CD4-positive, alpha-beta T cell treated with Interleukin-4 for 4 hours (primary cell): ENCODE measurements at regions not wholly inside any gene's neighbourhood (a gene's known extent, or its start where the extent isn't known, plus 50 kb on each side); places are given as distances from the start of the nearest gene placed in this dataset.
"Not testable (repeated sequence)": the region's sequence is repeated elsewhere in the genome, so short reads cannot be mapped to it uniquely, and the experiment has no call there.

Experiments used
- DNase-seq: peaks from one replicate; pipeline ENCODE4 v3.0.0-alpha.2; 2020

DNA sequence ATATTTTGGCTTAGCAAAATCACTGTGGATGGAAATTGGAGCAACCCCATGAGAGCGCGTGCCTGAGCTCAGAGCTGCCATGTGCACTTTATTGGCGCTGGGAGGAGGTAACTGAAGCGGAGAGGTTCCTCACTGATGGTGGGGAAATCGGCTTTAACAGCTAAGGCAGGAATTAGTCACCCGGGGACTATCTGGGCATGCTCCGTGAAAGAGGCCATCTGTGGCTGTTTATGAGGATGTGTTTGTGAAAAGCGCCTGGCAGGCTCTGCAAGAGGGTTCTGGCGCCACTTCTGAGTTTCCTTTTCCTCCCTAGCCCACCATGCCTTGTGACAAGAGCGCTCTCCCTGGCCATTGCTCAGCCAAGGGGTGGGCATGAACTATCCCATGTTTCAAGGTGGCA lies 815.6 kb downstream of the UQCRFS1 start:
- no peak for DNase-seq

DNA sequence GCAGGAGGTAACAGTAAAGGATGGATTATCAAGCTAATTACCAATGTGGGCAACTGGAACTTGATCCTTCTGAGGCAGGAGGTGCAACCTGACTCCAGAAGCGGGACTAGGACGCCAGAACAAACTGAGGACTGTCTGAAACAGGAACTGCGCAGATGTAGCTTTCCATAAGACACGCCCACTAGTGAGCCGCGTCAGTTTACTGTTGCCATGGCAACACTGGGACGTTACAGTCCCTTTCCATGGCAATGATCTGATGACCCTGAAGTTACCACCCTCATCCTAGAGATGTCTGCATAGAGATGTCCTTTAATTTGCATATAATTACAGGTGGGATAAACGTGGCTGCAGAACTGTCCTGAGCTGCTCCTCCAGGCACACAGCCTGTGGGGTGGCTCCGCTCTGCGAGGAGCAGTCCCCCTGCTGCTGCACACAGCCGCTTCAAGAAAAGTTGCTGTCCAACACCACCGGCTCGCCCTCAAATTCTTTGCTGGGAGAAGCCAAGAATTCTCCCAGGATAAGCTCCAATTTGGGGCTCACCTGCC lies 816.6 kb downstream of the UQCRFS1 start:
- no peak for DNase-seq

DNA sequence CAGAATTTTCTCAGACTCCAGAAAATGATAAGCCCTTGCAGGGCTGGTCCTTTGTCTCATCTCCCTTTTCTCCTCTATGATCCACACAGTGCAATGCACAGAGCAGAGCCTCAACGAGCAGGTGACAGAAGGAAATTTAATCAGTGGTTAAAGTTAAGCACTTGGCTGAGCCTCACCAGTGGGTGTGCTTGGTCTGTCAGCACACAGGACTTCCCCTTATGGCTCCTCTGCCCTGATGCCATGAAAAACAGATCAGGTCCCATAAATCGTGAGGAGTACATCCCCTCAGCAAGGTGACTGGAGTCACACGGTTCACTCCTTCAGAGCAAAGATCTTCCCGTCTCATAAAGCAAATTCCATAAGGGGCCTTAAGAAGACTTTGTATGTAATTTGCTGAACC lies 818.2 kb downstream of the UQCRFS1 start:
- no peak for DNase-seq

DNA sequence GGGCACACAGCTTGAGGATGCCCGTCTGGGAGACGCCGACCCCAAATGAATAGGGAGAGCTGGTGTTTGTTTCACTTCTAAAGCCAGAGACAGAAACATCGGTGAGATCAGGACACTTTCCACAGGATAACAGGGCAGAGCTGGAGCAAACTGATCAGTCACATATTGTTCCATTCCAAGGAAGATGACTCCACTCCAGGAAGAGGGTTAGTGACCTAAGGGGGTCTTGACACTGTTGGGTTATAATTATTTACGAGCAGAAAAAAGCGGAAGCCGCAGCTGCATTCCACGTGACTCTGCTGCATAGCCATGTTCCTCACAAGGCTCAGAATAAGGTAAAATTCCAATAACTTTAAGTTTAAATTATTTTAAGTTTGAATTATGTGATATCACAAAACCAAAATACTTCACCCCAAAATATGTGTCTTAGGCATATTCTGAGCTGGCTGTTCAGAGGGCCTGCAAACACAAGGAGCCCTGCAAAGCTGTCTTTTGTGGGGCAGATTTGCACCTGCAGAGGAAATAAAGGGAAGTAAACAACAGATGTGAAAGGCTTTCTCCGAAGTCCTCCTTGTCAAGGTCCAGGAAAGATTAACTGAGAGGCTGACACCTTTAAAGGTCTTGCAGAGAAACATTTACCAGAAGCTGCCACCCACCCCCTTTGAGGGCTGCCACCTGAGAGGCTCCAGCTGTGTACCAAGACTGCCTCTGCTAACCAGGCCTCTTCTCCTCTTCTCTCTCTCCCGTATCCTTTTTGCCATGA lies 819.2 kb downstream of the UQCRFS1 start:
- no peak for DNase-seq

DNA sequence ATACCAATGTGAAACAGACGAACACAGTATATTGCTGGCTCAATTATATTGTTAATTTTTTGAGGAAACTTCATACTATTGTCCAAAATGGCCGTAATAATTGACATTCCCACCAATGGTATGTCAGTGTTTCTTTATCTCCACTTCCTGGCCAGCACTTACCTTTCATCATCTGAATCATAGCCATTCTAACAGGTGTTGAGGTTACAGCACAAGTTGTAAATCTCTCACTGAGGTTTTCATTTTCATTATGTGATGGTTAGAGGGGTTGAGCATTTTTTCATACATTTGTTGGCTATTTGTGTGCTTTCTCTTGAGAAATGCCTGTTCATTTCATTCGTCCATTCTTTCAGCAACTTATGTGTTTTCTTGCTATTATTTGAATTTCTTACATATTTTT lies 824.0 kb downstream of the UQCRFS1 start:
- no peak for DNase-seq

DNA sequence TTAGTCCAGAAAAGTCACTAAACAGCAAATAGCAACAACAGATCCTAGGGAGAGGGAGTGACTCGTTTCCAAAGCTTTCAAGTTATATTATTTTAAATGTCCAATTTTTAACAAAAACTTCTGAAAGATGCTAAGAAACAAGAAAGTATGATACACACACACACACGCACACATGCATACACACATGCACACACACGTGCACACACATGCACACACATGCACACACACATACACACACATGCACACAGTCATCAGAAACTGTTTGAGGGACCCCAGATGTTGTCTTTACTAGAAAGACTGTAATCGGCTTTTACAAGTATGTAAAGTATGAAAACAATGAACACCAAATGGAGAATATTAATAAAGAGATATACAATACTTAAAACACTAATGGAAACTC lies 825.4 kb downstream of the UQCRFS1 start:
- DNase-seq: no peak

DNA sequence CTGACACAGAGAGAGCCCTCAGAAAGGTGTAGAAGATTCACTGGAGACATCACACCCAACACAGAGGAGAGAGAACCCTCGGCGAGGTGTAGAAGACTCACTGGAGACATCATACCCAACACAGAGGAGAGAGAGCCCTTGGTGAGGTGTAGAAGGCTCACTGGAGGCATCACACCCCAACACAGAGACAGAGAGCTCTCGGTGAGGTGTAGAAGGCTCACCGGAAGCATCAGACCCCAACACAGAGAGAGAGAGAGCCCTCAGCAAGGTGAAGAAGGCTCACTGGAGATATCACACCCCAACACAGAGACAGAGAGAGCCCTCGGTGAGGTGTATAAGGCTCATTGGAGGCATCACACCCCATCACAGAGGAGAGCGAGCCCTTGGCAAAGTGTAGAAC lies 826.5 kb downstream of the UQCRFS1 start:
- DNase-seq: no peak

DNA sequence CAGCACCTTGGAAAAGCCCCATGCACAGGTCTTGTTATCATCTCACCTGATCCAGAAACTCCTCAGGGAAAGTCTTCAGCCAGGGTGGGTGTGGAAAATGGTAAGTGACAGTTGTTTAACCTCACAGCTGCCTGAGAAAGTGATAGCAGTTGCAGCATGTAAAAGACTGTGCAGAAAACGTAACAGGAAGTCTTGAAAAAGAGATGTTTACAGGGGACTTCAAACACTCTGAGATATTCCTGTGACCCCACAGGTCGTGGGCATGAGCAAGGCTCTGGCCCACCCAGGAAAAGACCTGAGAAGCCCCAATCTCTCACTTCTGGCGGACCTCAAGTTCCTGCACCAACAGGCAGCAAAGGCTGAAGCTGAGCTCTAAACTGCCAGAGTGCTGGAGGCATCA lies 826.9 kb downstream of the UQCRFS1 start:
- DNase-seq: no peak

DNA sequence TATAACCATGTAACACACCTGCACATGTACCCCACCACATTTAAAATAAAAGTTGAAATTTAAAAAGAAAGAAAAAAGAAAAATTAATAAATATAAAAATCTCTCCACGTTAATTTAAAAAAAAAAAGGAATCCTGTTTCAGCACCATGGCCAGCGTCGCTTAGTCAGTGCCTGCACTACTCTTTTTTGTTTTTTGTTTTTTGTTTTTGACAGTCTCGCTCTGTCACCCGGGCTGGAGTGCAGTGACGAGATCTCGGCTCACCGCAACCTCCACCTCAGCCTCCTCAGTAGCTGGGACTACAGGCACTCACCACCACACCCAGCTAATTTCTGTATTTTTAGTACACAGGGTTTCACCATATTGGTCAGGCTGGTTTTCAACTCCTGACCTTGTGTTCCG lies 835.9 kb downstream of the UQCRFS1 start:
- no peak for DNase-seq

DNA sequence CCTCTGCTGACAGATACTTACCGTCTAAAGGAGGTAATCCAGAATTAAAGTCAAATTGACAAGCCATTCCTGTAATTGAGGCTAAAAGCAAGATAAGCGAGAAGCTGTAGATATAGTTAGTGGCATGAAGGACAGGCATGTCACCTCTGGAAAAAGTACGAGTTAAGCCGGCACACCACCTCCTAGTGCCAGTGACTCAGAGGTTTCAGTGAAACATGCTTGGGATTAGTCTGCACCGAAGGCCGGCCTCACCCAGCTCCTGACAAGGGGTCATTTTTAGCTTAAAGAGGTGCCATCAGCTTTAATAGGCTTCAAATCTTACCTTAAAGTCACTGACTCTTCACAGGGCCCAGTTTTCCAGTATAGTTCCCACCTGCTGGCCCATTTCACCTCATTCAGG lies 838.0 kb downstream of the UQCRFS1 start:
- DNase-seq: no peak

DNA sequence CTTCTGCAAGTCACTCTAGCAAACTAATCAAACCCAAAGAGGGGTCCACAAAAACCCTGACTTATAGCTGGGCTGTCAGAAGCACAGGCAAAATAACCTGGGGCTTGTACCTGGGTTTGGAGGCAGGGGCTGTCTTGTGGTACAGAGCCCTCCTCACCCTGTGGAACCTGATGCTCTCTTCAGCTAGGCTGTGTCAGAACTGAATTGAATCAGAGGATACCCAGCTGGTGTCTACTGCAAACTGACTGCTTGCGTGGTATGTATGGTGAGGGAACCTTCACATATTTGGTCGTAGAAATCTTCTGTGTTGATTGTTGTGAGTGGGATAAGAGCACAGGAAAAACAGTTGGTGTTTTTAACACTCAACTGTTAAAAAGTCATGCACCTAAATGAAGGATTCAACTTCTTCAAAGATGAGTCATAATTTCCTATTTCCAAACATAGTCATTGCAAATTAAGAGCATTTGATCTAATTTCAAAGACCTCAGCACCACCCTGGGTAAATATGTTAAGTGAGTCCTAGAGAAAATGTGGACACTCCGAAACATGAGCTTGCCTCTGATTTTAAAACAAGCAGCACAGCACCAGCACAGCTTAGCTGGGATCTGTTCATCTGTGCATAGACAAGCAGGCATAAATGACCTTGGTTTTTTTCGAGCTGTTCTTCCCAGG lies 840.2 kb downstream of the UQCRFS1 start:
- no peak for DNase-seq

DNA sequence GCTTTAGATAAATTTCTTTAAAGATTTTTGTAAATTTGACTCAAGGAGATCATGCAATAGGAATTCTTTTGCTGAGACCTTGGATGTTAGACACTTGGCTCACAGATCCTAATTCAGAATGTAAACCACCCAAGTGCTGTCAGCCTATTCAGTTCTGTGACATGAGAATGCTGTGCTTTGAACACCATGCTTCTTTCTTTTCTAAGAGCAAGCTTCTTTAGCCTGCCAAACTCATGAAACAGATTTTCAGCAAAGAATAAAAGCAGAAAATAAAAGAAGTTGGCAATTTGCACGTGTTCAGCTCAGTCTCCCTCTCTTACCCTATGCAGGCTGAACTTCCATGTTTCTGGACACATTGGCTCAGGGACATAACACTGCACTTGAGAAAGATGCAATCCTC lies 845.8 kb downstream of the UQCRFS1 start:
- no peak for DNase-seq

DNA sequence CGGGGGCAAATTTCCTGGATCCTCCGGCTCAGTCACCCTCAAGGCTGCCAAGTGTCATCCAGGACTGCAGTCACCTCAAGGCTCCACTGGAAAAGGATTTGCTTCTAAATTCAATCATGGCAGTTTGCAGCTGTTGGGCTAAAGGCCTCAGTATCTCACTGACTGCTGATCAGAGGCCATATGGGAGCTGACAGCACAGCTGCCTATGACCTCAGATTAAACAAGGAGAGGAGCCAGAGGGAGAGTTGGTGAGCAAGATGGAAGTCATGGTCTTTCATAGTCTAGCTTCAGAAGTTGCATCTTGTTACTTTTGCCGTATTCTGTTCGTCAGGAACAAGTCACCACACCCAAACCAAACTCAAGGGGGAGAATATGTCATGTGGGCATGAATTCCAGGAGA lies 849.7 kb downstream of the UQCRFS1 start:
- DNase-seq: no peak

DNA sequence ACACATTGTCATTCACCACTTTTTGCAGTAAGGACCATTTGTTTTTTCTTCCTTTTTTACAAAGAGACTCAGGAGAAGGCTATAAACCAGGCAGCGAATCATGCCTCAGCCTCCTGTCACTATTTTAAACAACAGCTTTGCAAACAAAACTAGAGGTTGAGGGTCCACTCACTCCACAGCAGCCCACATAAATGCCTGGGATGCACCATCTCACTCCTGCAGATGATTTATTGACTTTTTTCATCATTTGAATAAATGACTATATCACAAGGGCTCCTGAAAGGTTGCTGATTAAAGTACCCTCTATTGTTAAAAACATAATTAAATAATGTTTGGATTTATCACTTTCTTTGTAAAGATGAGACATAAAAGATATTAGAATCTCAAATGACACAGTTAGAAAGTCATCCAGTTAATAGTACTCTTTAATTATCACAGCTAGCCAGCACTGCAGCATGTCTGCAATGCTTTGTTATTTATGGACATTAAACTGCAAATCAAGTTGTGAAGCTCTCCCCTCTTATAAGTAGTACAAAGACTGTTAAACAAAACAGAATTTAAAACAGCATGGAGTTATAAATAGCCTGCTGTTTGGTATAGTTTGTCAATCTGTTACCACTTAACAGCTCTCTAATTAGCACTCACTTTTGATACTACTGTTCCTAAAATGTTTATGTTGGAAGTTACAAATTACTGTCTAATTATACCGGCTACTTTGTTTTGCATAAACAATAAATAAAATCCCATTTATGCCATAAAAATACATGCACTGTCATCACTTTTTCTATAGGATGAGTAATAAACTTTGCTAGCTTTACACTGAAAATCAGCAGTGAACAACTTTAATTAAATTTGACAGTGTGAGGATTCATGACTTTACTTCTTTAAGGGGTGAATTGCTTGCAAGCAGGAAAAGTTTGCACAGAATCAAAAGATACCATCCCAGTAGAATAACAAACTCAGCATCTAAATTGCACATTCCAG lies 853.2 kb downstream of the UQCRFS1 start:
- no peak for DNase-seq

DNA sequence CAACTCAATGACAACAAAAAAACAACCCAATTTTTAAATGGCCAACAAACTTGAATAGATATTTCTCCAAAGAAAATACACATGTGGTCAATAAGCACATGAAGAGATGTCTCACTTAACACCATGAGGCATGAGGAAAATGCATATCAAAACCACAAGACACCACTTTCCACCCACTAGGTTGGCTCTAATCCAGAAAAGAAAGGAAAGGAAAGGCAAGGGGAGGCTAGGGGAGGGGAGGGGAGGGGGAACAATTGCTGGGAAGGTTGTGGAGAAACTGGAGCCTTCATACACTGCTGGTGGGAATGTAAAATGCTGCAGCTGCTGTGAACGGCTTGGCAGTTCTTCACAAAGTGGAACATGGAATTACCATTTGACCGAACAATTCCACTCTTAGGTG lies 854.3 kb downstream of the UQCRFS1 start:
- no peak for DNase-seq

DNA sequence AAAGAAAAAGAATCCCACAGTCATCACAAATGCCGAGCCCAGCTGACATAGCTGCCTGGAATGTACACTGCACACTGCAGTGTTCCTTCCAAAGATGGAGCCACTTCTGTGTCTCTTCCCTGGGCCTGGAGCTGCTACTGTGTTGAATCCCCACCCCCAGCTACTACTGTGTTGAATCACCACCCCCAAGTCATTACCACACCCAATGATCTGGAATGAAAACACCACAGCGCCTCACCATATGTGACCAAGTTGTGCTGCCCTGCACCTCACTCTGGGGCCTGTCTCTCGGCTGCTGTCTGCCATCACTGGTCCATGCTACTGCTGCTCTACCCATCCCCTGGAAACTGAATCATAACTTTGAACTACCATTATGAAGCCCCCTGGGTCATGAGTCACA lies 861.2 kb downstream of the UQCRFS1 start:
- no peak for DNase-seq

DNA sequence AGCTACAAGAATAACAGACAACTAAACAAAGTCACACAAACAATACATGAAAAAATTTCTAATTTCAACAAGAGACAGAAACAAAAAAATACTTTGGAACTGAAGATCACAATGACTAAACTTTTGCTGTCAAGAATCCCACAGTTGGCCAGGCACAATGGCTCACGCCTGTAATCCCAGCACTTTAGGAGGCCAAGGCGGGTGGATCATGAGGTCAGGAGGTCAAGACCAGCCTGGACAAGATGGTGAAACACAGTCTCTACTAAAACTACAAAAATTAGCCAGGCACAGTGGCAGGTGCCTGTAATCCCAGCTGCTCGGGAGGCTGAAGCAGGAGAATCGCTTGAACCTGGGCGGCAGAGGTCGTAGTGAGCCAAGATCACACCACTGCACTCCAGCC lies 861.6 kb downstream of the UQCRFS1 start:
- DNase-seq: not testable (repeated sequence)

DNA sequence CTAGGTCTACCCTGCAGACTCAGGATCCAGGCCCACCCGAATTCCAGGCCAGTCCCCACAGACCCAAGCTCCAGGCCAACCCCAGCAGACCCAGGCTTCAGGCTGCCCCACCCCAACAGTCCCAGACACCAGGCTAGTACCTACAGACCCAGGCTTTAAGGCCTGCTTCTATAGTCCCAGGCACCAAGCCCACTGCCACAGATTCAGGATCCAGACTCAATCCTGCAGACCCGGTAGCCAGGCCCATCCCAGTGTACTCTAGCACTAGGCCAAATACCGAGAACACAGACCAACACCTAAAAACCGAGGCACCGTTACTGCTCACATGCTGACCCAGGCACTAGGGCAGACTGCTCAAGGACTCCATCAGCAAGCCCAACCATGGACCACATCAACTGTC lies 862.3 kb downstream of the UQCRFS1 start:
- no peak for DNase-seq

DNA sequence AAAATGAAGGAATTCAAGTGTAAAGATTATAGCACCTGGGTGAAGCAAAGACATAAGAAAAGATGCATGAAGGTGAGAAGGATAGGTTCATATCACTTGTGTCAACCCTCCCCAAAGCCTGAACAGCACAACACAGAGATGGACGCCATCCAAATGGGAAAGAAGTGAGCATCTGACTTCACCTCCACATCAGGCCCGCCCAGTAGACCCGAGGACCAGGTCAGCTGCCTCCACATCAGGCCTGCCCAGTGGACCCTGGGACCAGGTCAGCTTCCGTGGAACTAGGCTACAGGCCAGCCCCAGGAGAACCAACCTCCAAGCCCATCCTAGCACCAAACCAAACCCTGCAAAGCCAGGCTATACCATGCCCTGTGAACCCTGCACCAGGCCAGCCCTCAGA lies 862.9 kb downstream of the UQCRFS1 start:
- DNase-seq: no peak

DNA sequence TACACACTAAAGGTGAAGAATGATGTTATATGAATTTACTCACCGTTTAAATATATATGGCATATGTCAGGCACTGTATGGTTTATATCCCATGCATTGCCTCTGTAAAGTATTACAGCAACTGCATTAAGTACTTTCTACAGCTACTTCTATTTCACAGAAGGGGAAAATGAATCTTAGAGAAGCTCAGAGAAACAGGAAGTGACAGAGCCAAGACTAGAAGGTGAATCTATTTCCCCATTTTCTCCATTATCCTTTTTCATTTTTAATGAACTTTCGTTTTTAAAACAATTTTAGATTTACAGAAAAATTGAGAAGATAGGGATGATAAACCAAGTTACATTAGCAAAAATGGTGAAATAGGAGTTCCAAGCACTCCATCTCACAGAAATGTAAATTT lies 863.3 kb downstream of the UQCRFS1 start:
- no peak for DNase-seq

DNA sequence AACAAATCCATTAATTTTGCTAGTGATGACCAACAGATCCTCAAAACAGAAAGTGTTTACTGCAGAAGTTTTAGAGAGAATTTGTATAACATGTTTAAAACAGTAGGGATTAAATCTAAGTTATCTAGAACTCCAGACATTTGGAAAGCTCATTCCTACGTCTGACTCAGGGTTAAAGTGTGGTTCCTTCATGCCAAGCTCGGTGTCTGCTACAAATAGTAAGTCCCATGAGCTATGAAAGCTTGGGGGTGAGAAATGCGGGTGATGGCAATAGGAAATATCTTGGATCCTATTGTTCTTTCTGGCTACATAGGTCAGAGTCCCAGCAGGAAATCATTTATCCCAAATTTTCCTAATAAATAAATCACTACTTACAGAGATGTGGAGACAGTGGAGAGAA lies 867.1 kb downstream of the UQCRFS1 start:
- no peak for DNase-seq

DNA sequence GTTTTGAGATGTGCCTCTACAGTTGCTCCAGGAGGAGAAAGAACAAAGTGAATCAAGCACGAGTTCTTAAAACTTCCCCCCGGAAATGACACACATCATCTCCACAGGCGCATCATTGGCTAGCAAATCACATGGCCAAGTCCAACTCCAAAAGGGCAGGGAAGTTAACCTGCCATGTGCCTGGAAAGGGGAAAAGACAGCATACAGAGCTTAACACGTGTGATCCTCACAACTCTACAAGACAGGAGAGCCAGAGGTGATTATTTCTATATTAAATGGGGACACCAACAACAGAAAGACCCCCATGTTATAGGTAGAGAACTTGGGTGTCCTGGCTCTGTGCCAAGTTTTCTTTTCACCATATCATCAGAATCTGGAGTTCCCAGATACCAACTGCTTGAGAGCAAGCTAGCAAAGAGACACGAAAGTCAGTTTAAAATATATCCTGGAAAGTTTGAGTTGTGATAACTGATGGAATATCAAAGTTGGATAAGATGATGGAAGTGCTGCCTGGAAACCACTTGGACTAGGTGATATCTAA lies 871.1 kb downstream of the UQCRFS1 start:
- DNase-seq: no peak

DNA sequence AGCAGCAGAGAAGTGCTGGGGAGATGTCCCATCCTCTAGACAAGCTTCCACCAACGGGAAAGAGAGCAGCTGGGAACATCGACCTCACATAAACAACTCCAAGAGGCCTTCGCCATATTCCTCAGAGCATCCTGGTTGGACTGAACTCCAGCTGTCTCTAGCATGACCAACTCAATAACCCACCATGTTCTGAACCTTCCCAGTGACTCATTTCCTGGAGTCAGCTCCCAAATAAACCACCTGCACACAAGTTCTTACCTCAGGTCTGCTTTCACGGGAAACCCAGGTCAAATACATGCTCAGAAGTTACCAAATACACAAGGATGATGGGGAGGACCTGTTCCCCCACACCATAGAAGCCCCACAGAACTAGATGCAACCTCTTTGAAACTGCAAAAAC lies 878.5 kb downstream of the UQCRFS1 start:
- DNase-seq: no peak
